Peyer's patch (tissue), 4 donors: ENCODE measurements at regions not wholly inside any gene's neighbourhood (a gene's known extent, or its start where the extent isn't known, plus 50 kb on each side); places are given as distances from the start of the nearest gene placed in this dataset.

Source experiments
- CTCF ChIP-seq, 6 experiments: fragments of 450-650 bp in 4 of 6; fragments of 200-600 bp in 2 of 6; sonication (generic) in 1 of 6; IDR thresholded peaks; one replicate each; pipeline ENCODE4 v1.5.1; 2017 to 2019; ENCODE audit warnings: antibody characterized with exemption in 6 of 6, mild to moderate bottlenecking in 3 of 6, moderate library complexity in 1 of 6
- POLR2A ChIP-seq, 2 donors: fragments of 450-650 bp; IDR thresholded peaks; one replicate each; pipeline ENCODE4 v1.5.1; 2017; ENCODE audit warnings: antibody characterized with exemption in 2 of 2, mild to moderate bottlenecking in 2 of 2, moderate library complexity in 2 of 2

GRCh38 chr2:172374318-172375240 lies 52.8 kb upstream of the ITGA6 start:
- TF ChIP-seq POLR2A (IDR thresholded peaks at IDR 0.05) (no peak), CTCF (IDR thresholded peaks at IDR 0.05) (no peak)
